Endometrium (tissue), 2 donors: ENCODE measurements at regions not wholly inside any gene's neighbourhood (a gene's known extent, or its start where the extent isn't known, plus 50 kb on each side); places are given as distances from the start of the nearest gene placed in this dataset.

ENCODE experiments used
- FAIRE-seq: peaks from 2 replicates; lab custom pipeline; 2012; peaks lifted over from hg19 to GRCh38; lab: Jason Lieb, UNC
- donor health status: control.
- donor health status: control.

- no peak for FAIRE-seq
Measured at GRCh38 chr3:187823746-187824145, 78.5 kb upstream of the BCL6 start.

GRCh38 chr3:187827723-187828122 is 82.5 kb upstream of the BCL6 start:
- FAIRE-seq: no peak

GRCh38 chr3:187828579-187829452 is 83.5 kb upstream of the BCL6 start:
- FAIRE-seq: no peak

GRCh38 chr3:187830181-187830580 is 84.9 kb upstream of the BCL6 start:
- FAIRE-seq: no peak

- no peak for FAIRE-seq
Measured at GRCh38 chr3:187831125-187832051, 86.1 kb upstream of the BCL6 start.

GRCh38 chr3:187832202-187832601 is 86.9 kb upstream of the BCL6 start:
- no peak for FAIRE-seq

GRCh38 chr3:187833375-187833774 is 88.1 kb upstream of the BCL6 start:
- no peak for FAIRE-seq

- no peak for FAIRE-seq
Measured at GRCh38 chr3:187833799-187834578, 88.7 kb upstream of the BCL6 start.

- FAIRE-seq: no peak
Measured at GRCh38 chr3:187836823-187837770, 91.8 kb upstream of the BCL6 start.

GRCh38 chr3:187838016-187838540 is 92.8 kb upstream of the BCL6 start:
- FAIRE-seq: no peak

GRCh38 chr3:187839422-187839821 is 94.2 kb upstream of the BCL6 start:
- no peak for FAIRE-seq

GRCh38 chr3:187840856-187841255 is 95.6 kb upstream of the BCL6 start:
- no peak for FAIRE-seq

GRCh38 chr3:187841560-187841959 is 96.3 kb upstream of the BCL6 start:
- FAIRE-seq: no peak

GRCh38 chr3:187843654-187844053 is 98.4 kb upstream of the BCL6 start:
- no peak for FAIRE-seq

GRCh38 chr3:187844708-187845107 is 99.4 kb upstream of the BCL6 start:
- FAIRE-seq: no peak

GRCh38 chr3:187845826-187846225 is 100.6 kb upstream of the BCL6 start:
- no peak for FAIRE-seq

GRCh38 chr3:187848401-187848800 is 103.1 kb upstream of the BCL6 start:
- FAIRE-seq: no peak

- no peak for FAIRE-seq
Measured at GRCh38 chr3:187849016-187849654, 103.9 kb upstream of the BCL6 start.

GRCh38 chr3:187850258-187850921 is 105.1 kb upstream of the BCL6 start:
- no peak for FAIRE-seq
